ENCODE measurements at regions not wholly inside any gene's neighbourhood (a gene's known extent, or its start where the extent isn't known, plus 50 kb on each side); places are given as distances from the start of the nearest gene placed in this dataset.

DNA sequence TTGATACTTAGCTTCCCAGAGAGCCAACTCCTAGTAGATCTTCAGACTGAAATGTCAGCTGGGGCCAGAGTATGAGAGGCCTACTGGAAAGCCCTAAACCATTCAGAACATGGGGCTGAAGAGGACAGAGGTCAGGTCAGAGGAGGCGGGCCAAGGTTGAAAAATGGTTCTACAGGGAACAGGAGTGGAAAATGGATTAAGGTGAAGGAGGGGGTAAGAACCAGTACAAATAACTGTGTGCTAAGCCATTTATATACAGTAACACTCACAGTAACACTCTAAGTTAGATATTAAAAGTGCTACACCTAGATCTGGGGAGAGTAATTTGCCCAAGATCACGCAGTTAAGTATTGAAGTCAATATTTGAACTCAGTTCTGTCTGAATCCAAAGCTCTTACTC is 313.2 kb upstream of the MAP3K7 start:
- TF ChIP-seq, protein P1, sequence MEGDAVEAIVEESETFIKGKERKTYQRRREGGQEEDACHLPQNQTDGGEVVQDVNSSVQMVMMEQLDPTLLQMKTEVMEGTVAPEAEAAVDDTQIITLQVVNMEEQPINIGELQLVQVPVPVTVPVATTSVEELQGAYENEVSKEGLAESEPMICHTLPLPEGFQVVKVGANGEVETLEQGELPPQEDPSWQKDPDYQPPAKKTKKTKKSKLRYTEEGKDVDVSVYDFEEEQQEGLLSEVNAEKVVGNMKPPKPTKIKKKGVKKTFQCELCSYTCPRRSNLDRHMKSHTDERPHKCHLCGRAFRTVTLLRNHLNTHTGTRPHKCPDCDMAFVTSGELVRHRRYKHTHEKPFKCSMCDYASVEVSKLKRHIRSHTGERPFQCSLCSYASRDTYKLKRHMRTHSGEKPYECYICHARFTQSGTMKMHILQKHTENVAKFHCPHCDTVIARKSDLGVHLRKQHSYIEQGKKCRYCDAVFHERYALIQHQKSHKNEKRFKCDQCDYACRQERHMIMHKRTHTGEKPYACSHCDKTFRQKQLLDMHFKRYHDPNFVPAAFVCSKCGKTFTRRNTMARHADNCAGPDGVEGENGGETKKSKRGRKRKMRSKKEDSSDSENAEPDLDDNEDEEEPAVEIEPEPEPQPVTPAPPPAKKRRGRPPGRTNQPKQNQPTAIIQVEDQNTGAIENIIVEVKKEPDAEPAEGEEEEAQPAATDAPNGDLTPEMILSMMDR (IDR thresholded peaks at IDR 0.05; ENCODE audit: poor library complexity): no peak
- TF ChIP-seq EZH2 (IDR thresholded peaks at IDR 0.05; ENCODE audit: borderline replicate concordance): no peak

All from hepatocyte (in vitro differentiated cells).